GM12874 (cell line): ENCODE measurements at regions not wholly inside any gene's neighbourhood (a gene's known extent, or its start where the extent isn't known, plus 50 kb on each side); places are given as distances from the start of the nearest gene placed in this dataset.

Source experiments
- TF ChIP-seq, protein P1 (sequence below): IDR thresholded peaks from 2 replicates; pipeline ENCODE4 v1.5.1; 2011; ENCODE audit warnings: low read depth, mild to moderate bottlenecking, control low read depth, low read length, moderate library complexity; ENCODE audit not compliant: insufficient read depth

- TF ChIP-seq, protein P1, sequence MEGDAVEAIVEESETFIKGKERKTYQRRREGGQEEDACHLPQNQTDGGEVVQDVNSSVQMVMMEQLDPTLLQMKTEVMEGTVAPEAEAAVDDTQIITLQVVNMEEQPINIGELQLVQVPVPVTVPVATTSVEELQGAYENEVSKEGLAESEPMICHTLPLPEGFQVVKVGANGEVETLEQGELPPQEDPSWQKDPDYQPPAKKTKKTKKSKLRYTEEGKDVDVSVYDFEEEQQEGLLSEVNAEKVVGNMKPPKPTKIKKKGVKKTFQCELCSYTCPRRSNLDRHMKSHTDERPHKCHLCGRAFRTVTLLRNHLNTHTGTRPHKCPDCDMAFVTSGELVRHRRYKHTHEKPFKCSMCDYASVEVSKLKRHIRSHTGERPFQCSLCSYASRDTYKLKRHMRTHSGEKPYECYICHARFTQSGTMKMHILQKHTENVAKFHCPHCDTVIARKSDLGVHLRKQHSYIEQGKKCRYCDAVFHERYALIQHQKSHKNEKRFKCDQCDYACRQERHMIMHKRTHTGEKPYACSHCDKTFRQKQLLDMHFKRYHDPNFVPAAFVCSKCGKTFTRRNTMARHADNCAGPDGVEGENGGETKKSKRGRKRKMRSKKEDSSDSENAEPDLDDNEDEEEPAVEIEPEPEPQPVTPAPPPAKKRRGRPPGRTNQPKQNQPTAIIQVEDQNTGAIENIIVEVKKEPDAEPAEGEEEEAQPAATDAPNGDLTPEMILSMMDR: no peak
These were observed 339.2 kb downstream of the AGTPBP1 start for GRCh38 chr9:85402551-85402950.

DNA sequence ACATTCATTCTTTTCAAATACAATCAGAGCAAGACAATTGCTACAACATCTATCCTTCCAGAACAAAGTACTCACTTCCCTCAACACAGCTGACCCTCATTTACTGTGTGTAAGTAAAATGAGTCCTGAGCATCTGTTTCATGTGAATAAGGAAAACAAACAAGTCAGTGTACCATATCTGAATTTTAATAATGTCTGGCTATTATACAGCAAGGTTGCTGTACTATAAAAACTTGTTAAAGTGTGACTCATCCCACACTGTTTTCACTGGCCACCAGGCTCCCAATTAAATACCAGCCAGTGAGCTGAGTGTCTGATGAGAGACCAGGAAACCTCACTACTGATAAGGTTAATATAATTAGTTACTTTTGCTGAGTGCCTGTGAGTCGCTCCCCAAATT, 339.8 kb downstream of the AGTPBP1 start:
- TF ChIP-seq, protein P1: no peak

DNA sequence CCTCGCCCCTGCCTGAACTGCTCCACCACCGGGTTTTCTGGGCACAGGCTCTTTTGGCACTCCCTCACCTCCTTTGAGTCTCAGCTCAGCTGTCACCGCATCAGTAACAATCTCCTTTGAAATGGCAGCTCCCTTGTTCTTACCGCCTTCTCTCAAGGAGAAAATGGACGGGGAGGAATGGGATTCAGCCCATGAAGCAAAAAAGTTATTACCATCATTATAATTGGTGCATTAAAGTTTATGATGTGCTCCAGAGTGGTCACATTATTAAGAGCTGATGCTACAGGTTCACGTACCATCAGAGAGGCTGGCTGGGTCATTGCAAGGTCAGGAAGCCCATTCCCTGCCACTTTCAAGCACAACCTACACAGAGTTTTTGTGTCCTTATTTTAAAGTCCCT, 344.7 kb downstream of the AGTPBP1 start:
- TF ChIP-seq, protein P1: no peak

- TF ChIP-seq, protein P1: no peak
These were observed 349.5 kb downstream of the AGTPBP1 start for GRCh38 chr9:85392260-85392659.

GRCh38 chr9:85377731-85378289, 363.9 kb downstream of the AGTPBP1 start:
- TF ChIP-seq, protein P1: no peak

DNA sequence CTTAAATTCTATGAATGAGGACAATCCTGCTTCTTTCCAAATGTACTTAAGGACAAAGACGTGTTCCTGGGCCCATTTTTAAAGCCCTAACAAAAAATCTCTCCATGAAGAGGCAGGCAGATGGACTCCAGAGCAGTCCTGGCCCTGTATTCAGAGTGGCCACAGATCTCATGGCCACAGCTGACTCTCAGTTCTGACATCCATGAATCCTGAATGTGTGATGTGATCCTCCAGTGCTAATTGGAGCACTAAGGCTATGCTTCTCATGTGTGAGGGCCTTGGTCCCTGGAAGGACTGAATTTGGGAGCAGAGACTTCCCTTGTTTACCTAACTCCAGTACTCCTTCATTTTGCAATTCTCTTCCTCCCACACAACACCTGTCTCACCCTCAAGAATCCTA, 373.0 kb downstream of the AGTPBP1 start:
- TF ChIP-seq, protein P1: no peak

DNA sequence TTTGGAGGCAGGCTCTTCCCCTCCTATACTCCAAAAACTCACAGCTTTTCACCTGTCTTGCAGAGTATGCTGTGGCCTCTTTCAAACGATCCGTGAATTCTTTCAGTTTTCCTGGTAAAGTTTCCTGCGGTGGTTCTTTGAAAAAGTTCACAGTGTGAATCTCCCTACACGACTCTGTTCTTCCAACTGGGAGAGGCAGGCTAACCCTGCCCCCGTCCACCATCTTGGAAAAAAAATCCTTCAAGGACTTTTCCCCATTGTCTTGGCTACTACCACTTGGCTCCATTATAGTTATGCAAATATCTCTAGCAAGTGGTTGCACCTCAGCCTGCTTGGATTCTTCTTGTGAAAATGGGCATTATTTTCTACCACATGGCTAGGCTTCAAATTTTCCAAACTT, 382.6 kb downstream of the AGTPBP1 start:
- TF ChIP-seq, protein P1: no peak
